Small intestine (tissue), 7 donors: ENCODE measurements at regions not wholly inside any gene's neighbourhood (a gene's known extent, or its start where the extent isn't known, plus 50 kb on each side); places are given as distances from the start of the nearest gene placed in this dataset.
"Not testable (repeated sequence)": the region's sequence is repeated elsewhere in the genome, so short reads cannot be mapped to it uniquely, and the experiment has no call there.

Experiments
- DNase-seq, 2 donors: peaks; one replicate each; pipeline versions ENCODE4 v3.0.0 to v3.0.0-alpha.2; 2013
- FAIRE-seq: peaks from 2 replicates; lab custom pipeline; 2012; peaks lifted over from hg19 to GRCh38; lab: Jason Lieb, UNC
- H3K27ac ChIP-seq, 3 donors: one replicate each; pipeline ENCODE4 v1.5.1; 2013; ENCODE audit warnings: low read length in 2 of 3, mild to moderate bottlenecking in 2 of 3, control low read depth in 1 of 3, inconsistent platforms in 1 of 3, low read depth in 1 of 3, moderate library complexity in 1 of 3
- H3K27me3 ChIP-seq, 3 donors: one replicate each; pipeline ENCODE4 v1.6.1; 2013; ENCODE audit warnings: low read length in 3 of 3, inconsistent platforms in 1 of 3; ENCODE audit not compliant: control insufficient read depth in 3 of 3, insufficient read depth in 3 of 3
- H3K36me3 ChIP-seq, 3 donors: one replicate each; pipeline ENCODE4 v1.6.1; 2013; ENCODE audit warnings: low read length in 3 of 3, inconsistent platforms in 1 of 3, low read depth in 1 of 3, mild to moderate bottlenecking in 1 of 3, moderate library complexity in 1 of 3; ENCODE audit not compliant: control insufficient read depth in 3 of 3, insufficient read depth in 2 of 3
- H3K4me1 ChIP-seq, 3 donors: one replicate each; pipeline ENCODE4 v1.6.1; 2013; ENCODE audit warnings: low read length in 2 of 3, inconsistent platforms in 1 of 3, low read depth in 1 of 3, mild to moderate bottlenecking in 1 of 3, moderate library complexity in 1 of 3; ENCODE audit not compliant: control insufficient read depth in 3 of 3, insufficient read depth in 2 of 3
- H3K4me3 ChIP-seq, 3 donors: one replicate each; pipeline ENCODE4 v1.5.1; 2013; ENCODE audit warnings: low read length in 3 of 3, control low read depth in 1 of 3, inconsistent platforms in 1 of 3, low read depth in 1 of 3, mild to moderate bottlenecking in 1 of 3, moderate library complexity in 1 of 3
- H3K9me3 ChIP-seq, 2 donors: one replicate each; pipeline ENCODE4 v1.6.1; 2013; ENCODE audit warnings: low read depth in 1 of 2, low read length in 1 of 2; ENCODE audit not compliant: control insufficient read depth in 2 of 2, insufficient read depth in 1 of 2
- WGBS, 3 donors: extraction: QIAGEN DNeasy Blood & Tissue Kit; methylation state at CpG; one replicate each; pipeline ENCODE4 v1.1.7; 2013; 5-methylcytosine and 5-hydroxymethylcytosine counted together
- donor health status: healthy with polysubstance abuse.
- donor health status: control.
- donor health status: control.
- donor health status: Bipolar disorder and iron deficiency.
- donor health status: healthy.

- Histone ChIP-seq H3K36me3 (no peaks in the 10 kb centered on the region), H3K4me3 (no peak overlapping the region), H3K4me1 (no peaks in the 10 kb centered on the region), H3K9me3 (no peaks in the 10 kb centered on the region), H3K27ac (no peak overlapping the region), H3K27me3 (no peaks in the 10 kb centered on the region)
- DNase-seq (no peak), FAIRE-seq (no peak)
- whole genome bisulfite sequencing, 3 donors = 70 to 77% (median 71%) methylated on average over 1 of the region's 1 CpG
Observed at GRCh38 chr2:83115606-83116005, 1343.5 kb downstream of the SUCLG1 start.

GRCh38 chr2:83115155-83115554 lies 1343.9 kb downstream of the SUCLG1 start:
- no peaks in the 10 kb centered on the region for H3K36me3 ChIP-seq
- H3K9me3 ChIP-seq = no peaks in the 10 kb centered on the region
- no peaks in the 10 kb centered on the region for H3K4me1 ChIP-seq
- H3K27ac ChIP-seq = no peak overlapping the region
- WGBS, 3 donors = 70 to 87% (median 77%) methylated on average over 1 of the region's 1 CpG
- no peak overlapping the region for H3K4me3 ChIP-seq
- no peak for DNase-seq
- no peaks in the 10 kb centered on the region for H3K27me3 ChIP-seq
- no peak for FAIRE-seq

GRCh38 chr2:83113953-83114352 lies 1345.1 kb downstream of the SUCLG1 start:
- no peaks in the 10 kb centered on the region for H3K36me3 ChIP-seq
- WGBS, 3 donors = 83 to 88% (median 87%) methylated on average over 3 of the region's 3 CpGs
- H3K27me3 ChIP-seq = no peaks in the 10 kb centered on the region
- no peak overlapping the region for H3K27ac ChIP-seq
- DNase-seq = no peak
- no peak for FAIRE-seq
- no peaks in the 10 kb centered on the region for H3K4me1 ChIP-seq
- H3K9me3 ChIP-seq = no peaks in the 10 kb centered on the region
- H3K4me3 ChIP-seq = no peak overlapping the region

GRCh38 chr2:83112858-83113257 lies 1346.2 kb downstream of the SUCLG1 start:
- WGBS, 3 donors = 92 to 94% (median 92%) methylated on average over 2 of the region's 2 CpGs
- no peak overlapping the region for H3K4me3 ChIP-seq
- FAIRE-seq = no peak
- no peaks in the 10 kb centered on the region for H3K36me3 ChIP-seq
- no peaks in the 10 kb centered on the region for H3K4me1 ChIP-seq
- H3K9me3 ChIP-seq = no peaks in the 10 kb centered on the region
- H3K27me3 ChIP-seq = no peaks in the 10 kb centered on the region
- DNase-seq = no peak
- H3K27ac ChIP-seq = no peak overlapping the region

- no peak overlapping the region for H3K27ac ChIP-seq
- WGBS, 3 donors = 63 to 72% (median 64%) methylated on average over 1 of the region's 1 CpG
- FAIRE-seq (no peak), DNase-seq (no peak)
- no peak overlapping the region for H3K4me3 ChIP-seq
- H3K9me3 ChIP-seq = no peaks in the 10 kb centered on the region
- H3K36me3 ChIP-seq = no peaks in the 10 kb centered on the region
- H3K27me3 ChIP-seq = no peaks in the 10 kb centered on the region
- H3K4me1 ChIP-seq = no peaks in the 10 kb centered on the region
Observed at GRCh38 chr2:83109284-83109683, 1349.8 kb downstream of the SUCLG1 start.

GRCh38 chr2:83106853-83107252 lies 1352.2 kb downstream of the SUCLG1 start:
- Histone ChIP-seq H3K27ac (no peak overlapping the region), H3K9me3 (no peaks in the 10 kb centered on the region), H3K27me3 (no peaks in the 10 kb centered on the region), H3K36me3 (no peaks in the 10 kb centered on the region), H3K4me3 (no peak overlapping the region), H3K4me1 (no peaks in the 10 kb centered on the region)
- no peak for FAIRE-seq
- DNase-seq = no peak

- no peak for DNase-seq
- H3K36me3 ChIP-seq = no peaks in the 10 kb centered on the region
- H3K4me3 ChIP-seq = no peak overlapping the region
- FAIRE-seq = no peak
- no peaks in the 10 kb centered on the region for H3K9me3 ChIP-seq
- H3K27ac ChIP-seq = no peak overlapping the region
- WGBS, 3 donors = 85 to 90% (median 88%) methylated on average over 1 of the region's 1 CpG
- no peaks in the 10 kb centered on the region for H3K4me1 ChIP-seq
- no peaks in the 10 kb centered on the region for H3K27me3 ChIP-seq
Observed at GRCh38 chr2:83104202-83104601, 1354.9 kb downstream of the SUCLG1 start.

GRCh38 chr2:83103613-83104012 lies 1355.5 kb downstream of the SUCLG1 start:
- Histone ChIP-seq H3K4me1 (no peaks in the 10 kb centered on the region), H3K36me3 (no peaks in the 10 kb centered on the region), H3K27ac (no peak overlapping the region), H3K27me3 (no peaks in the 10 kb centered on the region), H3K4me3 (no peak overlapping the region), H3K9me3 (no peaks in the 10 kb centered on the region)
- no peak for FAIRE-seq
- WGBS, 3 donors = 48 to 70% (median 68%) methylated on average over 1 of the region's 1 CpG
- DNase-seq = no peak

GRCh38 chr2:83089051-83089450 lies 1370.0 kb downstream of the SUCLG1 start:
- DNase-seq, H3K36me3 ChIP-seq, FAIRE-seq, H3K27me3 ChIP-seq, H3K4me1 ChIP-seq, H3K9me3 ChIP-seq, H3K27ac ChIP-seq, H3K4me3 ChIP-seq: not testable (repeated sequence)
- 89 to 93% (median 91%) methylated on average over 14 to 15 of the region's 15 CpGs for WGBS, 3 donors
